Astrocyte (in vitro differentiated cells and primary cell): ENCODE measurements at regions not wholly inside any gene's neighbourhood (a gene's known extent, or its start where the extent isn't known, plus 50 kb on each side); places are given as distances from the start of the nearest gene placed in this dataset.

Experiments
- CTCF ChIP-seq: IDR thresholded peaks from 2 replicates; pipeline ENCODE4 v1.5.1; 2011; ENCODE audit warnings: low read depth, mild to moderate bottlenecking, inconsistent platforms, low read length, moderate library complexity; ENCODE audit not compliant: insufficient read depth
- EZH2 ChIP-seq: IDR thresholded peaks from 2 replicates; pipeline ENCODE4 v1.6.1; 2012; ENCODE audit warnings: mild to moderate bottlenecking, low read length, inconsistent platforms; ENCODE audit not compliant: insufficient read depth

- peak; percentile 65 for TF ChIP-seq CTCF
- no peak for TF ChIP-seq EZH2
These were observed 201.4 kb downstream of the SOCS6 start for GRCh38 chr18:70489986-70490933.
